ENCODE measurements at regions not wholly inside any gene's neighbourhood (a gene's known extent, or its start where the extent isn't known, plus 50 kb on each side); places are given as distances from the start of the nearest gene placed in this dataset.

GRCh38 chrX:130974323-130974722 lies 71.3 kb upstream of the ENOX2 start:
- no peak for DNase-seq

GRCh38 chrX:130975947-130976346 lies 72.9 kb upstream of the ENOX2 start:
- peak; percentile 37 for DNase-seq

DNA sequence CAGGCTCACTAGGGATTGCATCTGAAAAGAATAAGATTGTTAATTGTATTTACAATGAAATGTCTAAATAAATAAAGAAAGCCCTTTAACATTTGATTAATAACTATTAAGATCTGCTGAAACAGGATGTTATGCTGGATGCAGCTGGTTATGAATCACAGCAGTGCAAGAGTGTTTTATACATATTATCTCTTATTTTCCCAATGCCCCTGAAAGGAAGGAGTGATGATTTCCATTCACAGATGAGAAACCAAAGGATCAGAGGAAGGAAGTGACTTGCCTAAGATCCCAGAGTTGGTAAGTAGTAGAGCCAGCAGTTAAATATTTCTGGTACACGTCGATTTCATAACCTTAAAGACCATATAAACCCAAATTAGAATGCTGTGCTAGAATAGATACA lies 76.3 kb upstream of the ARHGAP36 start:
- no peak for DNase-seq

GRCh38 chrX:130984782-130985181 lies 73.4 kb upstream of the ARHGAP36 start:
- no peak for DNase-seq

GRCh38 chrX:130987241-130987640 lies 70.9 kb upstream of the ARHGAP36 start:
- no peak for DNase-seq

GRCh38 chrX:130990723-130991122 lies 67.4 kb upstream of the ARHGAP36 start:
- no peak for DNase-seq

- peak; percentile 35 for DNase-seq
These were observed 63.5 kb upstream of the ARHGAP36 start for GRCh38 chrX:130994671-130995070.

DNA sequence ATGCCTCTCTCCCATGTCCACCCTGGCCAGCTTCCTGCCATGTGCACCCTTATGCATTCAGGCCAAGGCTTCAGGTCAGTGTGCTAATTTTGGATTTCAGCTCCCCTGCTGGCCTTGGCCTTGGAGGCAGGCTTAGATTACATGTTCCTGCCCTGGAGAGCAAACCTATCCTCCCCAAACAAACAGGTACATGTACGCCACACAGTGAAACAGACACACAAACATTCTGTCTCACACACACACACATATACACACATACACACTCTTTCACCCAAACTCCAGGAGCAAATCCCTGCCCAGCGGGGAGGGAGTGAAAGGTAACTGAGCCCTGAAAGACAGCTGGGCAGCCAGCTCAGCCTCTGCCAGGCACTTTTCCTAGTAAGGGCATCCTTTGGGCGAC lies 62.7 kb upstream of the ARHGAP36 start:
- DNase-seq: no peak

- DNase-seq: no peak
These were observed 60.8 kb upstream of the ARHGAP36 start for GRCh38 chrX:130997314-130997713.

GRCh38 chrX:130999360-130999759 lies 58.8 kb upstream of the ARHGAP36 start:
- DNase-seq: no peak

Measured in stimulated activated CD4-positive, alpha-beta T cell treated with anti-CD3 and anti-CD28 coated beads, Interleukin-15, amount 100 ng/mL, for 24 hours (primary cell).